CD4-positive, alpha-beta T cell treated with Interleukin-1 beta for 1 hour (primary cell): ENCODE measurements at regions not wholly inside any gene's neighbourhood (a gene's known extent, or its start where the extent isn't known, plus 50 kb on each side); places are given as distances from the start of the nearest gene placed in this dataset.

ENCODE experiments used
- DNase-seq, 2 donors: peaks; one replicate each; pipeline ENCODE4 v3.0.0-alpha.2; 2020 to 2022

GRCh38 chr11:70712471-70712870 lies 314.1 kb downstream of the CTTN start:
- DNase-seq, result no peak

GRCh38 chr11:70713086-70713835 lies 314.9 kb downstream of the CTTN start:
- DNase-seq, result no peak

GRCh38 chr11:70713988-70714665 lies 315.8 kb downstream of the CTTN start:
- no peak for DNase-seq

GRCh38 chr11:70715166-70715951 lies 317.0 kb downstream of the CTTN start:
- DNase-seq, result no peak

GRCh38 chr11:70716216-70716615 lies 317.9 kb downstream of the CTTN start:
- no peak for DNase-seq

GRCh38 chr11:70716986-70717775 lies 318.9 kb downstream of the CTTN start:
- no peak for DNase-seq

- DNase-seq, result no peak
These were observed 319.7 kb downstream of the CTTN start for GRCh38 chr11:70717936-70718595.

- no peak for DNase-seq
These were observed 321.2 kb downstream of the CTTN start for GRCh38 chr11:70719516-70719915.

- no peak for DNase-seq
These were observed 322.0 kb downstream of the CTTN start for GRCh38 chr11:70720281-70720680.

GRCh38 chr11:70721006-70721405 lies 322.7 kb downstream of the CTTN start:
- no peak for DNase-seq

- no peak for DNase-seq
These were observed 326.9 kb downstream of the CTTN start for GRCh38 chr11:70725278-70725677.

- no peak for DNase-seq
These were observed 327.4 kb downstream of the CTTN start for GRCh38 chr11:70725739-70726138.

GRCh38 chr11:70727021-70727420 lies 328.7 kb downstream of the CTTN start:
- no peak for DNase-seq

- no peak for DNase-seq
These were observed 329.7 kb downstream of the CTTN start for GRCh38 chr11:70727899-70728620.

- DNase-seq, result no peak
These were observed 331.6 kb downstream of the CTTN start for GRCh38 chr11:70729949-70730348.

GRCh38 chr11:70730411-70730810 lies 332.1 kb downstream of the CTTN start:
- DNase-seq, result no peak

- no peak for DNase-seq
These were observed 333.1 kb downstream of the CTTN start for GRCh38 chr11:70731271-70732022.

- no peak for DNase-seq
These were observed 333.9 kb downstream of the CTTN start for GRCh38 chr11:70732023-70732880.

GRCh38 chr11:70732881-70733196 lies 334.5 kb downstream of the CTTN start:
- no peak for DNase-seq
